Peyer's patch (tissue), 4 donors: ENCODE measurements at regions not wholly inside any gene's neighbourhood (a gene's known extent, or its start where the extent isn't known, plus 50 kb on each side); places are given as distances from the start of the nearest gene placed in this dataset.

Experiments used
- CTCF ChIP-seq, 6 experiments: fragments of 450-650 bp in 4 of 6; fragments of 200-600 bp in 2 of 6; sonication (generic) in 1 of 6; IDR thresholded peaks; one replicate each; pipeline ENCODE4 v1.5.1; 2017 to 2019; ENCODE audit warnings: antibody characterized with exemption in 6 of 6, mild to moderate bottlenecking in 3 of 6, moderate library complexity in 1 of 6
- POLR2A ChIP-seq, 2 donors: fragments of 450-650 bp; IDR thresholded peaks; one replicate each; pipeline ENCODE4 v1.5.1; 2017; ENCODE audit warnings: antibody characterized with exemption in 2 of 2, mild to moderate bottlenecking in 2 of 2, moderate library complexity in 2 of 2

- TF ChIP-seq POLR2A (IDR thresholded peaks at IDR 0.05) (no peak), CTCF (IDR thresholded peaks at IDR 0.05) (no peak)
Observed at GRCh38 chr1:157356601-157357000, 195.7 kb downstream of the FCRL5 start.
